SW 1271 (cell line): ENCODE measurements at regions not wholly inside any gene's neighbourhood (a gene's known extent, or its start where the extent isn't known, plus 50 kb on each side); places are given as distances from the start of the nearest gene placed in this dataset.
"Not testable (repeated sequence)": the region's sequence is repeated elsewhere in the genome, so short reads cannot be mapped to it uniquely, and the experiment has no call there.

Experiments
- DNase-seq, 2 experiments: peaks; one replicate each; lab custom pipeline; 2025; lab: John Stamatoyannopoulos, UW

GRCh38 chr4:116020141-116020722 is 906.8 kb upstream of the NDST4 start:
- no peak for DNase-seq

GRCh38 chr4:116018831-116019230 is 905.4 kb upstream of the NDST4 start:
- DNase-seq, result no peak

- no peak for DNase-seq
These were observed 902.8 kb upstream of the NDST4 start for GRCh38 chr4:116016201-116016600.

- DNase-seq, result no peak
These were observed 902.1 kb upstream of the NDST4 start for GRCh38 chr4:116015549-116015948.

- no peak for DNase-seq
These were observed 901.6 kb upstream of the NDST4 start for GRCh38 chr4:116015062-116015461.

- DNase-seq, result no peak
These were observed 897.5 kb upstream of the NDST4 start for GRCh38 chr4:116010923-116011322.

GRCh38 chr4:116005806-116006088 is 892.3 kb upstream of the NDST4 start:
- DNase-seq, result no peak

GRCh38 chr4:116005037-116005805 is 891.8 kb upstream of the NDST4 start:
- no peak for DNase-seq

GRCh38 chr4:116001291-116001690 is 887.9 kb upstream of the NDST4 start:
- DNase-seq, result no peak

- no peak for DNase-seq
These were observed 873.2 kb upstream of the NDST4 start for GRCh38 chr4:115986573-115986972.

- not testable (repeated sequence) for DNase-seq
These were observed 862.1 kb upstream of the NDST4 start for GRCh38 chr4:115975421-115976001.

- DNase-seq, result no peak
These were observed 860.3 kb upstream of the NDST4 start for GRCh38 chr4:115973768-115974167.

GRCh38 chr4:115972967-115973366 is 859.5 kb upstream of the NDST4 start:
- DNase-seq, result no peak

GRCh38 chr4:115970859-115971258 is 857.4 kb upstream of the NDST4 start:
- no peak for DNase-seq

GRCh38 chr4:115969756-115970155 is 856.3 kb upstream of the NDST4 start:
- no peak for DNase-seq

GRCh38 chr4:115965588-115965987 is 852.2 kb upstream of the NDST4 start:
- no peak for DNase-seq

- DNase-seq, result not testable (repeated sequence)
These were observed 842.8 kb upstream of the NDST4 start for GRCh38 chr4:115956054-115956796.

- DNase-seq, result no peak
These were observed 837.4 kb upstream of the NDST4 start for GRCh38 chr4:115950806-115951205.

GRCh38 chr4:115949974-115950743 is 836.7 kb upstream of the NDST4 start:
- not testable (repeated sequence) for DNase-seq

- DNase-seq, result no peak
These were observed 831.6 kb upstream of the NDST4 start for GRCh38 chr4:115945026-115945425.

GRCh38 chr4:115944146-115944905 is 830.9 kb upstream of the NDST4 start:
- DNase-seq, result no peak
